CD4-positive, alpha-beta T cell treated with Interleukin-15 for 1 hour (primary cell): ENCODE measurements at regions not wholly inside any gene's neighbourhood (a gene's known extent, or its start where the extent isn't known, plus 50 kb on each side); places are given as distances from the start of the nearest gene placed in this dataset.

Source experiments
- DNase-seq: peaks from one replicate; pipeline ENCODE4 v3.0.0-alpha.2; 2020

DNA sequence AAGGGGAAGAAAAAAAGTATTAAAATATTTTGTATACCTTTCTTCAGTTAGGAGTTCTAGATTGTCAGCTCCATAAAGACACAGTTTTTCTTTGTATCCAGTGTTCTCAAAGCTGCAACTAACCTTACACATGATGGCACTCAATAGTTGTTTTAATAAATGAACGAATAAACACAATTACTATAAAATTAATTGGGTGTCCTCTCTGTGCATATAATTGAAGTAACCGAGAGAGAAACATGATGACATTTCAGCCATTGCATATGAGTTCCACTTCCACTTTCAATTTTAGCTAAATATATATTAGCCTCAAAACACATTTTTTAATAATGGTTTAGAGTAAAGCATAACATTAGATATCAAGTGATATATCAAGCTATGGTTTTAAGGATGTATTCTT, 671.2 kb downstream of the LRFN5 start:
- no peak for DNase-seq

DNA sequence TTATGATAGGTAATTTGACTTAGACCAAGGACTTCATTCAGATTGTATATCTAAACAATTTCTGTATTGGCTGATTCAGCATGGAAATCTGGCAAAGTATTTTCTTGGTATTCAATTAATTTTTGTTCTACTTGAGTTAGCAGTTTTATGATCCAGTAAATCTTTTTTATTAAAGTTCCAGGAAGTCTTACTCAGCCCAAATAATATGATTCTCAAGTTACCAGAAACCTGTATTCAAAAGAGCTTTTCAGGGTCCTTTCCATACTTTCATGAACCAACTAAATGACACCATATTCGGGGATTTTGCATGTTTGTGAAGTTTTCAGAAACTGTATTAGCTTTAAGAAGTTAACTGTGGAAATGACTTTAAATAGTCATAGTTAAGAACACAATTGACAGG, 662.6 kb downstream of the LRFN5 start:
- no peak for DNase-seq

DNA sequence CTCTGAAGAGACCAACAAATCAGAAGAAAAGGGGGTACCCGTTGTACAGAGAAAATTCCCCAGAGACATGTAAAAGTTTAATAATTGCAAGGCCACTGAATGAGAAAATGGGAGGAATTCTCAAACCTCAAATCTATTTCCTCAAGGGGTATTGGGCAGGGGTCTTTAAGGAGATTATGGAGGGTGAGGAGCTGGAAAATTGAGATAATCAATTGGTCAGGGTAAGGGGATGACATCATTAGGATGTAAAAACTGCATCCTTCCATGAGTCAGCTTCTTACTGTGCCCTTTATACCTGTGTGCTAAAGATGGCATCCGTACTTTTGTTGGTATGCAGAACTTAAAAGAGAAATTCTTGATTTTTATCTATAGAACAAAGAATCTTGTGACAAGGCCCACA, 641.5 kb downstream of the LRFN5 start:
- no peak for DNase-seq

DNA sequence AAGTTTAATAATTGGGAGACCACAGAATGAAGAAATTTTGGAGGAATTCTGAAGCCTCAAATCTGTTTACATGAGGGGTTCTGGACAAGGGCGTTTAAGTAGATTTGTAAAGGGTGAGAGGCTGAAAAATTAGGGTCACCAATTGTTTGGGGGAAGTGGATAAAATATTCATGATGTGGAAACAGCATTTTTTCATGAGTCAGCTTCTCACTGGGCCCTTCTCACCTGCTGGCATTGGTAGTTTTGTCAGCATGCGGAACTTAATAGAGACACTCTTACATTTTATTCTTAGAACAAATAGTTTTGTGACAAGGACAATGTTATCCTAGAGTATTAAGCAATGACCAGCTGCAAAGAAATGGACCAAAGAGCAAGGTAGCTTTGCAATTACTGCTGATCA, 634.4 kb downstream of the LRFN5 start:
- DNase-seq = no peak

DNA sequence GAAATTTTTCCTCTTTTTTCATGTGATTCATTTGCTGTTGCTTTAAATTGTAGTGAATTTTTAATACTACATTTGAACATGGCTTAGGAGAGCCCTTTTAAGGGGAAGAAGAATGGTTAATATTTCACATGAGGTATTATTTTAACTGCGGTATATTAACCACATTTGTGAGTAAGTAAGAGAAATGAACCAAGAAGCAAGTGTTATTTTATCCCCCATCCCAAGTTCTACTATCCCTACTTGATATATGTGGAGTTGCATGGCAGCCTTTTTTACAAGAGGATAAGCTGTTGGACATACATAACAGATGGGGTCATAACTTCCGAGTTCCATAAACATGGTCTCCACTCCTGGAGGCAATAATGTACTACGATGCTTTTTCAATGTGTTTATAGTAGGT, 623.3 kb downstream of the LRFN5 start:
- no peak for DNase-seq

DNA sequence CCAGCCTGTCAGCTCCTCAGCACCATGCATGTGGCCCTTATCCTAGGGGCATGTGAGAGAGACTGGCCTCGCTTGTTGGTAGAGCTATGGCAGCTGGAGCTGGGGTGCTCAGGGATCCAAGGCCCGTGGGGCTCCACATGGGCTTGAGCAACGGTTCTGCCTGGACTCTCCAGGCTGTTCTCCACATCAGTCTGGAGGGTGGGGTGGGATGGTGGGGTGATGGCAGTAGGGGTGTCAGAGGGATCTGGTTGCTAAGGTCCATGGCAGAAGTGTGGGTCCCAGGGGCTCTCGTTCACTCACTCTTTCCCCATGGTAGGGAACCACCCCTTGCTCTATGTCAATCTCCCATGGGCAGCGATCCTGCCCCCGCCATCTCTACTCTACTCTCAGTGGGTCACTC, 622.6 kb downstream of the LRFN5 start:
- no peak for DNase-seq

DNA sequence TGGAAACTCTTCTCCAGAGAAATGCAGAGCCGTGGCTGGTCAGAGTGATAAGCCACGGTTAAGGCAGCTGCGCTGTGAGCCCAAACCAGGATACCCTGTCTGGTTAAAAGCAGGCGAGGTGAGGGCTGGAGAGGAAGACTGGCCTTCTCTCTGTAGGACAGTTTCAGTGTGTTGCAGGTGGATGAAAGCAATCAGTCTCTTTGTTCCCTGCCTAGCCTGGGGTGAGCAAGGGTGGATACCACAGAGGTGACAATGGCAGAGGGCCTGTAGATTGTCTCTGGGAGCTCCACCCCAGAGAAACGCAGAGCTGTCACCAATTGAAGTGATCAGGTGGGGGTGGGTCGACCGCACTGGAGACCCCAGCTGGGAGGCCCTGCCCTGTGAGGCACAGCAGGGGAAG, 621.9 kb downstream of the LRFN5 start:
- DNase-seq = no peak

DNA sequence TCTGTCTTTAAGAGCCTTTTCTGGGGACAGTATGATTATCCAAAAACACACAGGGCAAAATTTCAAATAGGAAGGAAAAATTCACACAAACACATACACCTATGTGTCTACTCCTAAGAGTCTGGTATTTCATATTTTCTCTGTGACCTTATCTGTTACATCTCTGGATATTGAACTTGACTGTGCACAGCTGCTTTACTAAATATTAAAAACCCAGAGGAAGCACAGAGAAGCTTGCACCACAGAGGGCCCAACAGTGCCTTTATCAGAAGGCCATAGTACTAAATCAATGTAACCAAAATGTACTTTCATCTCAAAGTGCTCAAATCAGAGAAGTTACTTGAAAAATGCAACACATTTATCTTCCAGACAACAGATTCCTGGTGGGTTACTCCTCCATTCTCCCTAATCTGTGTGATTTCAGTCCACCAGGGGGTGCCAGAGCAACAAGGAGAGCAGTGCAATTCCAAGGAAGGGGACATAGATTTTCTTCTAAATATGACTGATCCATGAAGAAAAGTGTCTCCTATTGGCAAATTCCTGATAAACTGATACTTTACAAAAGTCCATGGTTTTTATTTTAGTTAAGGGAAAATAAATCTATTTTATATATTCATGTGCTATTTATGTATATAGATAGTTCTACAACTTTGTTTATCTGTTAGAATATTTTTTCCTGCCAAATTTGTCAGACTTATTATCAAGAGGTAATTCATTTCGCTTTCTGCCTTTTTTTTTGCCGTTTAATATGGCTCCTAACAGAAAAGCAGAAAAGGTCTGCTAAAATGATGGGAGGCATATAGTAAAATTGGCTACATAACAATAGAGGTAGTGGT, 617.6 kb downstream of the LRFN5 start:
- no peak for DNase-seq

DNA sequence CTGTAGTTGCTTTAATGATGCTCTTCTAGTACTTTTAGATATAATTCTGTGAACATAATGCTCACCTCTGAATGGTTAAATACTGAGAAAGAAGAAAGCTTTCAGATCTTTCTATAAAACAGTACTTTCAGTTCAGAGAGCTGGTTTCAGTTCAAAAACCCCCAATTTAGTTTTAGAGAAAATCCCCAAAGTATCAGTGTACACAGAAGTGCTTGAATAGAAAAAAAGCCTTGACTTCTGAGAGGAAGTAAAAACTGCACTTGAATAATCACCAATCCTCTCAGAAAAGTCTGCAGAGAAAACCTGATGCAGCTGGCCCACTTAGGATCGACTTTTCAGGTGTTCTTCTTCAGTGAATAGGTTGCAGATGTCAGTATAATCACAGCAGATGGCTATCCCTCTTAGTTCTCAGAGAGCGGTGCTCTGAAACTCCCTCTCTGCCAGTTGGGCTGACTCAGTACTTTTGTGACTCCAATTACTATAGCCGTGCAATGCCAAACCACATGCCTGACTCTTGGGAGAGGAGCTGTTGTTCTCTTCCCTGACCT, 616.3 kb downstream of the LRFN5 start:
- DNase-seq = no peak

DNA sequence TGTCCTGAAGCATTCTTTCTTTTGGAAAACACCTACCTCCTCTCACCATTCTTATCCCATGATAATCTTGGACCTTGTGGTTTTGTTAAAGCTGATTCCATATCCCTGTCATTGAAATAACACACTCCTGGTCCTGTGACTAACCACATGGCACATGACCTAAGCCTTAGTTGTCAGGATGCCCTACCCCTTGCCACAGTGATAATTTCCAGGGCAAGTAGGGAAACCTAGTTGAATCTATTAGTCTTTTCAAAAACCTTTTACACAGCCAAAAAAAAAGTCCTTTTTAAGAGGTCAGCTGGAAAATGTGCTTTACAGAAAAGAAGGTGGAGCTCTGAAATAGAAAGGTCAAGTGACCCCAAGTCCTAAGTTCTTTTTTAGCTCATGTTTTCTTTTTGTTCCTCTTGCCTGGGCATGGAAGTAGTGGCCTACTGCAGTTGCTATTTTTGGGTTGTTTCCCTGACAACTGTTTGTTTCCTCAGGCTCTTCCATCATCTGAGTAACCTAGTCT, 608.4 kb downstream of the LRFN5 start:
- no peak for DNase-seq

DNA sequence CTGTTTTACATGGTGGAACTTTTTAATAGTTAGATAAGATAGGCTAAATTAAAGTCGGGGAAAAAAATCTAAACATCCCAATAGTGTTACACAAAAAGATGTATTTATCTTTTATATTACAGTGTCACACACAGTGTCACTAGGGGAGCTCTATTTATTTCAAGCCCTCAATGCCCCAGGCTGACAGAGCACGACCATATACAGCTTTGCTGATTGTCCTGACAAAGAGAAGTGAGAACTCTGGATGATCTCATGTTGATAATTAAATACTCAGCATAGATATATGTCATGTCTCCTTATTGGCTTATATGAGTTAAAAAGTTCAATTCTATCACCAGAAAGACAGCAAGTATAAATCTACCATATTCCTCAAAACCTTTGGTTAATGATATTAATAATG, 594.3 kb downstream of the LRFN5 start:
- no peak for DNase-seq

DNA sequence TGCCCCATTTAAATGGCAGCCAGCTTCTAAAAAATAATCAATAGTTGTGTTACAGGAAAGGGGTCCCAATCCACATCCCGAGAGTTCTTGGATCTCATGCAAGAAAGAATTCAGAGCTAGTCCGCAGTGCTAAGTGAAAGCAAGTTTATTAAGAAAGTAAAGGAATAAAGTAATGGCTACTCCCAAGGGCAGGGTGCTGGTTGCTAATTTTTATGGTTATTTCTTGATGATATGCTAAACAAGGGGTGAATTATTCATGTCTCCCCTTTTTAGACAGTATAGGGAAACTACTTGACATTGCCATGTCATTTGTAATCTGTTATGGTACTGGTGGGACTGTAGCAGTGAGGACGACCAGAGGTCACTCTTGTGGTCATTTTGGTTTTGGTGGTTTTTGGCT, 591.3 kb downstream of the LRFN5 start:
- DNase-seq = no peak

DNA sequence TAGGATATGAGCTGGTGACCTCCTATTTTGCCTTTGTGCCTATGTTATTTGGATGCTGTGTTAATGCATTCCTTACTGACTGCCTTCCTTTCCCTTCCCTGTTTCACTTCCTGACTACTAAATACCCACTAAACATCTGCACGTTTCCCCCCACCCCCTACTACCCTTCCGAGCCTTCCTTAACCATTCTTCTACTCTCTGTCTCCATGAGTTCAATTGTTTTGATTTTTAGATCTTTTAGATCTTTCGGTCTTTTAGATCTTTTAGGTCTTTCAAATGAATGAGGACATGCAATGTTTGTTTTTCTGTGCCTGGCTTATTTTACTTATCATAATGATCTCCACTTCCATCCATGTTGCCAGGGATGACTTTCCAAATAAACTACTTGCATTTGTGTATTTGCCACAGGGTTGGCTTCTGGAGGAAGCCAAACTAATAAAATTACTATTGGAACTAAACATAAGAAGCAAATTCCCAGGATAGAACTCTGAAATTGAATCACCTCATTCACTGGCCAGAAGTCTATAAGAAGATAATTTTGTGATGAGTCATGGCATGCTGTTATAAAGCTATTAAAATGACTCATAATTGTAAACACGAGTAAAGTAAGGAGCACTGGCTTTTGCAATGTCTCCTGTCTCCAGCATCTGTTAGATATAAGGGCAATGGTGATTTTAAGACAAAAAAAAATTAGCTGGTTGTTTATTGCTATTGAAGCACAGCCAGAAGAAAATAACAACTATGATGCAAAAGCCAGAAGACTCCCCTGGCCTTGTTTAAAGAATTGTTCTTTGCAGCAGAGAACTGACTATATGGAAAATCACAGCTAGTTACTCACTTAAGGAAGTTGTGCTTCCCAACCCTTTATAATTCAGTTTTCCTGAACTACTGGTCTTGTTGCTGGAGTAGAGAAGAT, 586.3 kb downstream of the LRFN5 start:
- DNase-seq = no peak

DNA sequence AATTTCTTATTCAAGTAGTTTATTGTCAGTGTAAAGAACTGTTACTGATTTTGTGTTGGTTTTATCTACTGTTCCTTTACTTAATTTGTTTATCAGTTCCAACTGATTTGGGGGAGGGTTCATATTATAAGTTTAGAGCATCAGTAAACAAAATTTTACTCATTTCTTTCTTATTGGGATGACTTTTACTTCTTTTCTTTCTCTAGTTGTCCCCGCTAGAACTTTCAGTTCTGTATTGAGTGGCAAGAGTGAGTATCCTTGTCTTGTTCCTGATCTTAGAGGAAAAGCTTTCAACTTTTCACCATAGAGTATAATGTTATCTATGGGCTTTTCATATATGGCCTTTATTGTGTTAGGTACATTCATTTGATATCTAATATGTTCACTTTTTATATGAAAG, 584.1 kb downstream of the LRFN5 start:
- no peak for DNase-seq

DNA sequence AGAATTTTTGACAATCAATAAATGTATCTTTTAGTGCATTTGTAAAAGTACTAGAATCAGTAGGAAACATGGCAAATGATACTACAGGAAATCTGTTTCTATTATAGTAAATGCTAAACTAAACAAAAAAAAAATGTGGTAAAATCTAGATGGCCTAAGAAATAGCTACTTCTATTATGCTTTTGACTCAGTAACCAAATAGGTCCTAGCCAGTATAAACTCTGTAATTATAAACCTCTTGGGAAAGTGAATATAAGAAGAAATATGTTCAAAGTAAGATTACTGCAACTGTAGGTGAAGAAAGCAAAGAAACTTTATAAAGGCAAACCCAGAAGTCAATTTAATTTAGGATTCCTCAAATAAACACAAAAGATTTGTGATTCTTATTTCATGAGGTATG, 581.2 kb downstream of the LRFN5 start:
- DNase-seq = no peak

DNA sequence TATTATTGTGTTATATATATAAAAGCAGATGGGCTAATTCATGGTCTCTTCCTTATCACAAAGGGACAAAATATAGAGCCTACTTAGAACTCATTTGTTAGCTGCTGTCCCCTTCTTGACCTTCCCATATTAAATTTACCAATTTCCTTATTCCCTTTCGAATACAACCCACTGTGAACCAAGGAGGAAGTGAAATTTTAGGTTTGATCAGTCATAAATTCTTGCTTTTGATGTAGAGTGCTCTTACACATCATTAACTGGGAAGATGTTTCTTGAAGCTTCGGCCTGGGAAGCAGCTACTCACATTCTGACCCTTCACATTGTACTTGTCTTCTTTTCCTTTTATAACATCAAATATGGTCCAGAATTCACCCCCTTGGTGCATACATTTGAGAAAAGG, 579.0 kb downstream of the LRFN5 start:
- no peak for DNase-seq

DNA sequence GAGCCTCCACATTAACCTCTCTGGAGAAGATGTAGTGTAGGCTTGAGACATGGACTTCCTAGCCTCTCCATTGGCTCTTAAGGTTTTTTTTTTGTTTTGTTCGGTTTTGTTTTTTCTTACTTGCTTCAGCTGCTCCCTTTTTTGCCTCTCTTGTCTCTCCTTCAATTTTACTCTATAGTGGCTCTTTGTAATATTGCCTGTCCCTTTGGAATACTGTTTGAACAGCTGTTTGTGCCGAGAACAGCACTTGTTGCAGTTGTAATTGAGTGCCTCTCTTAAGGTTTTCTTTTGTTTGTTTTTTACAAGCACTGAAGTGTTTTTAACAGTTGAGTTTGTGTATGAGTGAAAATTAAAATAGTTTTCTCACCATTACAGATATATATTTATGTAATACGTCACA, 567.7 kb downstream of the LRFN5 start:
- DNase-seq = no peak

DNA sequence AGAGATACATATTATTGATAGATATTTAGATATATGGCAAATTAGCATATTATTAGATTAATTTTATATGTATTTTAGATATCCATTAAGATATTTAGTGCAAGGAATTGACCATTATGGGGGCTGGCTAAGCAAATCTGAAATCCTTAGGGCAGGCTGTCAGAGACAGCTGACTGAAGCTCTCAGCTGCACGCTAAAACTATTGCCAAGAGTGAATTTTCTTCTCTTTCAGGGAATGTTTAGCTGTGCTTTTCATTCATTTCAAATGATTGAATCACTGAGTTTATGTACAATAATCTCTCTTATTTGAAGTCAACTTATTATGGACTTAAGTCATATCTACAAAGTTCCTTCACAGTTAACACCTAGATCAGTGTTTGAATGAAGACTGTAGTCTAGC, 566.5 kb downstream of the LRFN5 start:
- DNase-seq = no peak

DNA sequence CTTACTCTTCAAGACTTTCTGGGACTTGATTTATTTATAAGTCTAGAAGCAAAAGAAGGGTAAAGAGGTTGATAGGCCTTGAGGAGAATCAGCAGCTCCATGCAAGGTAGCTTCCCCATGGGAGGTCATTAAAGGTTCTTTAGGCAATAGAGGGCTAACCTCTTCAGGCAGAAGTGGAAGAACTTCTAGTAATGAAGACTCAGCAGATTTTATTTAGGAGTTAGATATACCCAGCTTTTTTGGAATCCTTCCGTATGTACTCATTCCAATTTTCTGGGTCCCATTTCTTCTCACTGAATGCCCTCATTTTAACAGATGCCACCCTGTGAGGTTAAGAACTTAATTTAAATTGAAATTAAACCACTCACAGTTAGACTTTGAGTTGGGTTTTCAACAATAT, 565.6 kb downstream of the LRFN5 start:
- no peak for DNase-seq

DNA sequence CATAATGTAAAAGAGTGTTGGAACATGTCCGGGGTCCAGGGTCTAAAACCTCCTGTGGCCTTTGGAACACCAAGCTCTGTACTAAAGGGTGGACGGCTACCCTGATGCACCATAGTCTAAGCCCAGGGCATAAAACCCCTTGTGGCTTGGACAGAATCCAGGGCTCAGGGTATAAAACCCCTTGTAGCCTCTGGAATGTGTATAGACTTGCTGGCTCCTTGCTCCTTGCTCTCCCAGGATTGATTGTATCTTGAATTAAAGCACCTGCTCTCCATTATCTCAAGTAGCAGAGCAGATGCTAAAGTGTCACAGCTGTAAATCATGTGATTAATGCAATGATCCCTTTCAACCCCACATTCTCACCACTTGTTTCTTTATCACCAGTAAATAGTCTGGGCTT, 556.5 kb downstream of the LRFN5 start:
- DNase-seq = no peak

DNA sequence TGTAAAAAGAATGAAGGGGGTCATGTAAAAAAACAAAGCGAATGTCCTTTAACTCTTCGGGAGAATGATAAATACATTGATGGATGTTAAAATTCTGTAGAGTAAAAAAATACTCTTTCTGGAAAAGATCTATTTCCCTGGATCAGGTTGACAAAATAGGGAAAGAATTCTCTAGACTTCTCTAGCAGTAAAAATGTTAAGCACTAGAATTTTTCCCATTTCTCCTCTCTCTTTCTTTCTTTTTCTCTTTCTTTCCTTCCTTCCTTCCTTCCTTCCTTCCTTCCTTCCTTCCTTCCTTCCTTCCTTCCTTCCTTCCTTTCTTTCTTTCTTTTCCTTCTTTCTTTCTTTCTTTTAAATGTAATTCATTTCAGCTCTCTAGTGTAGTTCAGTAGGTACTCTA, 552.5 kb downstream of the LRFN5 start:
- DNase-seq = no peak

DNA sequence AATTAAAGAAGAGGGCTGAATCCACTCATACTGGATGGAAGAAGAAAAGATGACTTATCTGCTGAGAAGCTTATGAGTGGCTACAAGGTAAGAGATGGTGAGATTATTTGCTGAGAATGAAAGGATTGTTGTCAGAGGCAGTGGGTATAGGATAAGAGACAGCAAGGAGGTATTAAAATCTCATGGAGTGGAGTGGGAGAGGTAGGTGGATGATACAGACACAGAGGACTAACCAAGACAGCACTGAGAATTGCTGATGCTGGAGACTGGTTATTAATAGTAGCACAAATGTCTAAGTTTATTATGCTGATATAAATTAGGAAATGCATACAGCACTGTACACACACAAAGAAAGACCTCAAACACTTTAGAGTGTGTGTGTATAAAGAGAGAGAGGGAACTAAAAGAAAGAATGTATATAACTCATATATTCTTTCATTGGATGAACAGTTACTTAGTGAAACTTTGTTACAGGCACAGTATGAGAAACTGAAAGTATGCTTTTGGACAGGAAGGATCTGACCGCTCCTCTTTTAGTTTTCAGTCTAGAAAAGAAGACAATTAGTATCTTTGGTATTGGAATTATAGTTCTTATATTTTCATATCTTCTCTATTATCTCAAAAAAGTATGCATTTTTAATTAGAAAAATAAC, 543.1 kb downstream of the LRFN5 start:
- DNase-seq = no peak

DNA sequence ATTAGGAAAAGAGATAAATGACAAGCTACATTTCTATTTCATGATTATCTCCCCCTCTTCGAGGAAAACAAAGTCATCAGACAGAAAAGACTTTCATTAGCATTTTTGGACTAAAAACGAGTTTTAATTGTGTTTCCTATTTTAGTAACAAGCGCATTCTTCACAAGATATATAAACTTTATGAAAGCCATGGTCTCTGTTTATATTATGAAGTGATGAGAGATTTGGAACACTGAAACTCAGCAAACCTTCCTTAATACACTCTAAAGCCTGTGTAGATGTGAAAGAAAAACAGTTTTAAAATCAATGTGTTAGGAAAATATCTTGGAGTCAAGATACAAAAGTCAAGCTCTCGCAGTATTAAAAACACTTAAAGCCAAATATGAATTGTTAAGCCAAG, 539.1 kb downstream of the LRFN5 start:
- no peak for DNase-seq
